H1 (cell line): ENCODE measurements at regions not wholly inside any gene's neighbourhood (a gene's known extent, or its start where the extent isn't known, plus 50 kb on each side); places are given as distances from the start of the nearest gene placed in this dataset.

Source experiments
- MAFK ChIP-seq: IDR thresholded peaks from 2 replicates; pipeline ENCODE4 v1.6.1; 2012; ENCODE audit warnings: low read depth, mild to moderate bottlenecking, improper control_type of control experiment, low read length
- NANOG ChIP-seq: IDR thresholded peaks from 2 replicates; pipeline ENCODE4 v1.6.1; 2011; ENCODE audit warnings: low read length, low read depth, mild to moderate bottlenecking, inconsistent platforms; ENCODE audit not compliant: insufficient read depth, poor library complexity, severe bottlenecking
- RFX5 ChIP-seq: IDR thresholded peaks from 2 replicates; pipeline ENCODE4 v1.6.1; 2011; ENCODE audit warnings: low read depth, low read length, improper control_type of control experiment, borderline replicate concordance
- SIRT6 ChIP-seq: IDR thresholded peaks from one replicate; pipeline ENCODE4 v1.7.1; 2012; ENCODE audit warnings: low read length, inconsistent platforms

DNA sequence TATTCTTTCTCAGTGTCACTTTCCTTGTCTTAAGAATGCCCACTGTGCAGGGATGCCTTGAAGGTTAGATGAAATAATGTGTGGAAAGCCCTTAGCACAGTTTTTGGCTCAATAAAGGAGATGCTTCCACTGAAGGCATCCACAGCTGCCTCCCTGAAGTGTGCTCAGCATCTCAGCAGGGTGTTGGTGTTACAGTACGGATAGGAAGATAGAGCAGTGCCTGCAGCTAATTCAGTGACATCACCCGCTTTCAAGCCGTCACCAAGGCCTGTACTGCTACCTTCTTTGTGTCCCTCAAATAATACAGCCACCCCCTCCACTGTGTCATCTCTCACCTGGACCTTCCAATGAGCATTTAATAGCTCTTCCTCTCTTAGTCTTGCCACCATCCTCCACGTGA lies 59.0 kb downstream of the NDUFS5 start (continued):
- no peak for TF ChIP-seq NANOG
- TF ChIP-seq MAFK: no peak
- no peak for TF ChIP-seq RFX5
- TF ChIP-seq SIRT6: no peak
